OCI-LY1 (cell line): ENCODE measurements at regions not wholly inside any gene's neighbourhood (a gene's known extent, or its start where the extent isn't known, plus 50 kb on each side); places are given as distances from the start of the nearest gene placed in this dataset.

Experiments
- EZH2 ChIP-seq: fragments of 200-600 bp; sonication (generic), shearing (Covaris generic); IDR thresholded peaks from 2 replicates; pipeline ENCODE4 v1.8.0; 2017; ENCODE audit warnings: borderline replicate concordance, mixed run types, mild to moderate bottlenecking, antibody characterized with exemption, low read length, moderate library complexity, mixed read lengths
- TF ChIP-seq, protein P1 (sequence below): fragments of 200-600 bp; sonication (generic), shearing (Covaris generic); IDR thresholded peaks from 2 replicates; pipeline ENCODE4 v1.5.1; 2017; ENCODE audit warnings: mild to moderate bottlenecking, antibody characterized with exemption, low read length, moderate library complexity, mixed read lengths

- TF ChIP-seq, protein P1, sequence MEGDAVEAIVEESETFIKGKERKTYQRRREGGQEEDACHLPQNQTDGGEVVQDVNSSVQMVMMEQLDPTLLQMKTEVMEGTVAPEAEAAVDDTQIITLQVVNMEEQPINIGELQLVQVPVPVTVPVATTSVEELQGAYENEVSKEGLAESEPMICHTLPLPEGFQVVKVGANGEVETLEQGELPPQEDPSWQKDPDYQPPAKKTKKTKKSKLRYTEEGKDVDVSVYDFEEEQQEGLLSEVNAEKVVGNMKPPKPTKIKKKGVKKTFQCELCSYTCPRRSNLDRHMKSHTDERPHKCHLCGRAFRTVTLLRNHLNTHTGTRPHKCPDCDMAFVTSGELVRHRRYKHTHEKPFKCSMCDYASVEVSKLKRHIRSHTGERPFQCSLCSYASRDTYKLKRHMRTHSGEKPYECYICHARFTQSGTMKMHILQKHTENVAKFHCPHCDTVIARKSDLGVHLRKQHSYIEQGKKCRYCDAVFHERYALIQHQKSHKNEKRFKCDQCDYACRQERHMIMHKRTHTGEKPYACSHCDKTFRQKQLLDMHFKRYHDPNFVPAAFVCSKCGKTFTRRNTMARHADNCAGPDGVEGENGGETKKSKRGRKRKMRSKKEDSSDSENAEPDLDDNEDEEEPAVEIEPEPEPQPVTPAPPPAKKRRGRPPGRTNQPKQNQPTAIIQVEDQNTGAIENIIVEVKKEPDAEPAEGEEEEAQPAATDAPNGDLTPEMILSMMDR = no peak
- no peak for TF ChIP-seq EZH2
Observed at GRCh38 chr4:152235718-152236117, 300.2 kb downstream of the FBXW7 start.
